HepG2 (cell line): ENCODE measurements at regions not wholly inside any gene's neighbourhood (a gene's known extent, or its start where the extent isn't known, plus 50 kb on each side); places are given as distances from the start of the nearest gene placed in this dataset.

Experiments
- ATAC-seq: fragments of 200-7000 bp; cut with Tn5 transposase; 3 replicates; pipeline ENCODE4 v1.9.1; 2020; ENCODE audit warnings: mild to moderate bottlenecking, moderate library complexity
- BruUV-seq: library from RNA; stranded (reverse); fragments of 400-500 nt; replicated peaks from 2 replicates; lab custom pipeline; 2021; lab: Mats Ljungman, UMichigan
- CTCF ChIA-PET: fragments of 300-600 bp; formaldehyde crosslinking; extraction: SDS; loops from one replicate; lab custom pipeline; 2021; ENCODE audit warnings: low total read pairs, inconsistent platforms, low intra/inter-chr PET ratio; lab: Yijun Ruan, JAX
- POLR2A ChIA-PET: fragments of 350-600 bp; sonication (Branson Sonifier 250); formaldehyde crosslinking; loops from one replicate; lab custom pipeline; 2020; ENCODE audit warnings: antibody characterized with exemption, inconsistent platforms; lab: Yijun Ruan, JAX
- DNase-seq: peaks from one replicate; pipeline ENCODE4 v3.0.0-alpha.2; 2015; ENCODE audit warnings: low spot score
- FAIRE-seq: peaks from 3 replicates; lab custom pipeline; 2011; peaks lifted over from hg19 to GRCh38; lab: Jason Lieb, UNC
- H2AFZ ChIP-seq: one replicate; pipeline ENCODE4 v1.6.1; 2011; ENCODE audit warnings: low read length, inconsistent platforms
- H3K27ac ChIP-seq: fragments of 300-600 bp; 3 replicates; pipeline ENCODE4 v1.8.0; 2011; ENCODE audit warnings: mixed run types, mild to moderate bottlenecking, mixed read lengths, low read length, inconsistent platforms; ENCODE audit not compliant: insufficient read depth; ENCODE audit errors: extremely low read length
- H3K27me3 ChIP-seq, 2 experiments: fragments of 200-600 bp in 1 of 2; 2 replicates in 1 of 2; 3 replicates in 1 of 2; pipeline versions ENCODE4 v1.6.0 to v1.8.0; 2011; ENCODE audit warnings: low read length in 2 of 2, mild to moderate bottlenecking in 2 of 2, moderate library complexity in 2 of 2, inconsistent platforms in 1 of 2; ENCODE audit not compliant: insufficient read depth in 2 of 2, control insufficient read depth in 1 of 2
- H3K36me3 ChIP-seq, 2 experiments: fragments of 200-600 bp in 1 of 2; replicated peaks in 1 of 2; 2 replicates in 1 of 2; 3 replicates in 1 of 2; pipeline versions ENCODE4 v1.5.1 to v1.8.0; 2011; ENCODE audit warnings: low read length in 2 of 2, inconsistent platforms in 1 of 2; ENCODE audit not compliant: insufficient read depth in 2 of 2, control insufficient read depth in 1 of 2
- H3K4me1 ChIP-seq: 2 replicates; pipeline ENCODE4 v1.5.1; 2012; ENCODE audit warnings: low read length, inconsistent platforms; ENCODE audit not compliant: insufficient read depth
- H3K4me2 ChIP-seq: 2 replicates; pipeline ENCODE4 v1.6.0; 2011; ENCODE audit warnings: low read depth, low read length, inconsistent platforms
- H3K4me3 ChIP-seq, 3 experiments: fragments of 200-600 bp in 1 of 3; sonication (generic), shearing (Covaris generic) in 1 of 3; replicated peaks in 1 of 3; 2 replicates each; pipeline ENCODE4 v1.5.1; 2011 to 2016; ENCODE audit warnings: low read length in 3 of 3, inconsistent platforms in 2 of 3, low read depth in 2 of 3, mild to moderate bottlenecking in 2 of 3, control low read depth in 1 of 3, mixed read lengths in 1 of 3; ENCODE audit not compliant: insufficient read depth in 1 of 3
- H3K79me2 ChIP-seq: one replicate; pipeline ENCODE4 v1.6.1; 2011; ENCODE audit warnings: low read length, inconsistent platforms; ENCODE audit not compliant: insufficient read depth
- H3K9ac ChIP-seq: 2 replicates; pipeline ENCODE4 v1.6.0; 2011; ENCODE audit warnings: mild to moderate bottlenecking, low read depth, low read length, inconsistent platforms; ENCODE audit not compliant: insufficient read depth
- H3K9me3 ChIP-seq: 2 replicates; pipeline ENCODE4 v1.5.1; 2012; ENCODE audit warnings: mild to moderate bottlenecking, low read length
- H4K20me1 ChIP-seq: 2 replicates; pipeline ENCODE4 v1.6.0; 2011; ENCODE audit warnings: inconsistent platforms, mild to moderate bottlenecking, low read length, moderate library complexity; ENCODE audit not compliant: insufficient read depth
- AHR ChIP-seq: IDR thresholded peaks from 2 replicates; pipeline ENCODE4 v1.6.1; 2018; ENCODE audit warnings: missing genetic modification reagents, missing compliant biosample characterization
- ARNT2 ChIP-seq: sonication (generic); formaldehyde crosslinking; IDR thresholded peaks from 2 replicates; pipeline ENCODE4 v1.8.0; 2022; ENCODE audit warnings: mild to moderate bottlenecking, low read depth, missing genetic modification reagents, moderate library complexity
- ASH2L ChIP-seq: fragments of 300-600, 200-600 bp; sonication (generic); IDR thresholded peaks from 2 replicates; pipeline ENCODE4 v1.7.0; 2017; ENCODE audit warnings: low read depth, mild to moderate bottlenecking, moderate library complexity, mixed read lengths, low read length; ENCODE audit not compliant: insufficient read length
- GPN1 ChIP-seq: sonication (generic); formaldehyde crosslinking; IDR thresholded peaks from 2 replicates; pipeline ENCODE4 v1.5.1; 2020; ENCODE audit warnings: missing genetic modification reagents, borderline replicate concordance
- HHEX ChIP-seq: IDR thresholded peaks from 2 replicates; pipeline ENCODE4 v1.6.1; 2016; ENCODE audit warnings: control low read depth
- HNRNPK ChIP-seq: fragments of 200-400 bp; formaldehyde crosslinking; IDR thresholded peaks from 2 replicates; pipeline ENCODE4 v1.6.1; 2018; ENCODE audit warnings: low read length, low read depth, moderate library complexity, mild to moderate bottlenecking; ENCODE audit not compliant: poor library complexity, severe bottlenecking
- JUNB ChIP-seq: sonication (generic); formaldehyde crosslinking; IDR thresholded peaks from 2 replicates; pipeline ENCODE4 v1.8.0; 2022; ENCODE audit warnings: missing genetic modification reagents, mild to moderate bottlenecking, borderline replicate concordance
- KDM6A ChIP-seq: IDR thresholded peaks from 2 replicates; pipeline ENCODE4 v1.6.1; 2016; ENCODE audit warnings: low read depth
- NR2F6 ChIP-seq, 2 experiments: IDR thresholded peaks; 2 replicates each; pipeline ENCODE4 v1.6.1; 2016; ENCODE audit warnings: antibody characterized with exemption in 1 of 2, mild to moderate bottlenecking in 1 of 2
- POGZ ChIP-seq: sonication (generic); formaldehyde crosslinking; IDR thresholded peaks from 2 replicates; pipeline ENCODE4 v1.4.0; 2020; ENCODE audit warnings: mild to moderate bottlenecking, missing genetic modification reagents
- RAD51 ChIP-seq: fragments of 450-650 bp; IDR thresholded peaks from 2 replicates; pipeline ENCODE4 v1.6.1; 2016; ENCODE audit warnings: borderline replicate concordance
- SMAD3 ChIP-seq: sonication (generic); formaldehyde crosslinking; IDR thresholded peaks from 2 replicates; pipeline ENCODE4 v1.4.0; 2020; ENCODE audit warnings: missing genetic modification reagents
- SMC3 ChIP-seq: IDR thresholded peaks from 2 replicates; pipeline ENCODE4 v1.6.1; 2011; ENCODE audit warnings: low read length, improper control_type of control experiment
- STAG1 ChIP-seq: sonication (generic); formaldehyde crosslinking; IDR thresholded peaks from 2 replicates; pipeline ENCODE4 v1.4.0; 2020; ENCODE audit warnings: missing genetic modification reagents
- TEAD3 ChIP-seq: optimal IDR thresholded peaks from 2 replicates; pipeline ENCODE3; 2016; ENCODE audit warnings: borderline replicate concordance
- ZFP1 ChIP-seq: IDR thresholded peaks from 2 replicates; pipeline ENCODE4 v1.6.1; 2016
- ZNF121 ChIP-seq: sonication (generic); formaldehyde crosslinking; IDR thresholded peaks from 2 replicates; pipeline ENCODE4 v1.5.0; 2020; ENCODE audit warnings: mild to moderate bottlenecking, missing genetic modification reagents
- ZNF260 ChIP-seq: sonication (generic); formaldehyde crosslinking; IDR thresholded peaks from 2 replicates; pipeline ENCODE4 v1.4.0; 2020; ENCODE audit warnings: missing genetic modification reagents, low read depth, mild to moderate bottlenecking, borderline replicate concordance
- ZNF350 ChIP-seq: sonication (generic); formaldehyde crosslinking; IDR thresholded peaks from 2 replicates; pipeline ENCODE4 v1.4.0; 2020; ENCODE audit warnings: mild to moderate bottlenecking, low read depth, missing genetic modification reagents, borderline replicate concordance
- ZNF737 ChIP-seq: sonication (generic); formaldehyde crosslinking; IDR thresholded peaks from 2 replicates; pipeline ENCODE4 v1.5.0; 2020; ENCODE audit warnings: missing genetic modification reagents, mild to moderate bottlenecking, borderline replicate concordance
- ZNF879 ChIP-seq: sonication (generic); formaldehyde crosslinking; IDR thresholded peaks from 2 replicates; pipeline ENCODE4 v1.8.1; 2023; ENCODE audit warnings: missing genetic modification reagents
- WGBS: methylation state at CpG from one replicate; pipeline ENCODE4 v1.1.6; 2017; ENCODE audit warnings: low lambda C conversion rate; 5-methylcytosine and 5-hydroxymethylcytosine counted together
- in situ Hi-C: cut with HindIII; loops from 2 replicates; pipeline ENCODE4 v1.10.0; 2017; ENCODE audit warnings: low pct_unique_long_range_greater_than_20kb; ENCODE audit not compliant: extremely low pct_ligation_motif_present
- intact Hi-C: fragments of 100-400 bp; cut with micrococcal nuclease; formaldehyde crosslinking; loops from one replicate; pipeline ENCODE4 v1.10.0; 2022; ENCODE audit not compliant: unreplicated experiment
- TF ChIP-seq, protein P1 (sequence below): IDR thresholded peaks from 2 replicates; pipeline ENCODE4 v1.6.1; 2018; ENCODE audit warnings: missing genetic modification reagents
- TF ChIP-seq, protein P2 (sequence below): sonication (generic); formaldehyde crosslinking; IDR thresholded peaks from 2 replicates; pipeline ENCODE4 v1.4.0; 2020; ENCODE audit warnings: mild to moderate bottlenecking, missing genetic modification reagents

- H4K20me1 ChIP-seq = no peaks in the 10 kb centered on the region
- intact Hi-C loops (loop anchor here (1.0 to 10.0 kb wide), 3 partner anchors 144 to 308 kb away; no protein-coding TSS in a partner anchor), in situ Hi-C loops (loop anchor here (10.0 to 25.0 kb wide), 2 partner anchors 184 to 312 kb away; no protein-coding TSS in a partner anchor)
- H3K27me3 ChIP-seq = peaks cover 0 to 4% of the 10 kb centered on the region in 2 experiments; a peak in 1 of 5 replicates
- no peak overlapping the region for H2AFZ ChIP-seq
- DNase-seq = peak; percentile 32
- POLR2A ChIA-PET = no interaction called here
- BruUV-seq = no TSS peak
- no peak overlapping the region for H3K9ac ChIP-seq
- CTCF ChIA-PET = interaction anchor here (1.8 to 1.9 kb wide), 2 partner anchors 186 to 308 kb away, joined by 7 to 8 read pairs; no protein-coding TSS in a partner anchor
- 0% methylated on average over 3 of the region's 3 CpGs for WGBS
- no peaks in the 10 kb centered on the region for H3K9me3 ChIP-seq
- H3K27ac ChIP-seq = no peak overlapping the region
- H3K4me1 ChIP-seq = no peaks in the 10 kb centered on the region
- ATAC-seq = peak; percentile 87
- FAIRE-seq = peak; percentile 18
- no peak overlapping the region for H3K4me2 ChIP-seq
- H3K36me3 ChIP-seq = no peaks in the 10 kb centered on the region
- H3K4me3 ChIP-seq = no peak overlapping the region
- no peaks in the 10 kb centered on the region for H3K79me2 ChIP-seq
- TF ChIP-seq ZFP1 (CRISPR knock-in tag) (no peak), ASH2L (no peak), POGZ (no peak), HHEX (CRISPR knock-in tag) (no peak), AHR (CRISPR knock-in tag) (no peak), STAG1 (CRISPR knock-in tag) (peak; percentile 69), TEAD3 (peak; percentile 74), HNRNPK (no peak), ZNF121 (CRISPR knock-in tag) (no peak), ZNF879 (CRISPR knock-in tag) (no peak), ARNT2 (CRISPR knock-in tag) (no peak), SMC3 (peak; percentile 52; the same call in 1 of the 2 replicates), ZNF350 (CRISPR knock-in tag) (no peak), GPN1 (CRISPR knock-in tag) (no peak), KDM6A (CRISPR knock-in tag) (no peak), ZNF737 (CRISPR knock-in tag) (no peak), ZNF260 (CRISPR knock-in tag) (no peak), SMAD3 (no peak), JUNB (CRISPR knock-in tag) (no peak), RAD51 (no peak), NR2F6 (IDR thresholded peaks at IDR 0.05) (no peak), NR2F6 (CRISPR knock-in tag; IDR thresholded peaks at IDR 0.05) (no peak)
- TF ChIP-seq, protein P1, sequence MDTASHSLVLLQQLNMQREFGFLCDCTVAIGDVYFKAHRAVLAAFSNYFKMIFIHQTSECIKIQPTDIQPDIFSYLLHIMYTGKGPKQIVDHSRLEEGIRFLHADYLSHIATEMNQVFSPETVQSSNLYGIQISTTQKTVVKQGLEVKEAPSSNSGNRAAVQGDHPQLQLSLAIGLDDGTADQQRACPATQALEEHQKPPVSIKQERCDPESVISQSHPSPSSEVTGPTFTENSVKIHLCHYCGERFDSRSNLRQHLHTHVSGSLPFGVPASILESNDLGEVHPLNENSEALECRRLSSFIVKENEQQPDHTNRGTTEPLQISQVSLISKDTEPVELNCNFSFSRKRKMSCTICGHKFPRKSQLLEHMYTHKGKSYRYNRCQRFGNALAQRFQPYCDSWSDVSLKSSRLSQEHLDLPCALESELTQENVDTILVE (CRISPR knock-in tag) = no peak
- TF ChIP-seq, protein P2, sequence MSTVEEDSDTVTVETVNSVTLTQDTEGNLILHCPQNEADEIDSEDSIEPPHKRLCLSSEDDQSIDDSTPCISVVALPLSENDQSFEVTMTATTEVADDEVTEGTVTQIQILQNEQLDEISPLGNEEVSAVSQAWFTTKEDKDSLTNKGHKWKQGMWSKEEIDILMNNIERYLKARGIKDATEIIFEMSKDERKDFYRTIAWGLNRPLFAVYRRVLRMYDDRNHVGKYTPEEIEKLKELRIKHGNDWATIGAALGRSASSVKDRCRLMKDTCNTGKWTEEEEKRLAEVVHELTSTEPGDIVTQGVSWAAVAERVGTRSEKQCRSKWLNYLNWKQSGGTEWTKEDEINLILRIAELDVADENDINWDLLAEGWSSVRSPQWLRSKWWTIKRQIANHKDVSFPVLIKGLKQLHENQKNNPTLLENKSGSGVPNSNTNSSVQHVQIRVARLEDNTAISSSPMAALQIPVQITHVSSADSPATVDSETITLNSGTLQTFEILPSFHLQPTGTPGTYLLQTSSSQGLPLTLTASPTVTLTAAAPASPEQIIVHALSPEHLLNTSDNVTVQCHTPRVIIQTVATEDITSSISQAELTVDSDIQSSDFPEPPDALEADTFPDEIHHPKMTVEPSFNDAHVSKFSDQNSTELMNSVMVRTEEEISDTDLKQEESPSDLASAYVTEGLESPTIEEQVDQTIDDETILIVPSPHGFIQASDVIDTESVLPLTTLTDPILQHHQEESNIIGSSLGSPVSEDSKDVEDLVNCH (CRISPR knock-in tag) = no peak
These were observed 173.3 kb upstream of the FOXD3 start for GRCh38 chr1:63148825-63149645.
